Activated CD8-positive, alpha-beta memory T cell treated with anti-CD3 and anti-CD28 coated beads, Interleukin-2, amount 50 U/mL, for 4 hours (primary cell): ENCODE measurements at regions not wholly inside any gene's neighbourhood (a gene's known extent, or its start where the extent isn't known, plus 50 kb on each side); places are given as distances from the start of the nearest gene placed in this dataset.
"Not testable (repeated sequence)": the region's sequence is repeated elsewhere in the genome, so short reads cannot be mapped to it uniquely, and the experiment has no call there.

Experiments
- DNase-seq: peaks from one replicate; pipeline ENCODE4 v3.0.0-alpha.2; 2020

DNA sequence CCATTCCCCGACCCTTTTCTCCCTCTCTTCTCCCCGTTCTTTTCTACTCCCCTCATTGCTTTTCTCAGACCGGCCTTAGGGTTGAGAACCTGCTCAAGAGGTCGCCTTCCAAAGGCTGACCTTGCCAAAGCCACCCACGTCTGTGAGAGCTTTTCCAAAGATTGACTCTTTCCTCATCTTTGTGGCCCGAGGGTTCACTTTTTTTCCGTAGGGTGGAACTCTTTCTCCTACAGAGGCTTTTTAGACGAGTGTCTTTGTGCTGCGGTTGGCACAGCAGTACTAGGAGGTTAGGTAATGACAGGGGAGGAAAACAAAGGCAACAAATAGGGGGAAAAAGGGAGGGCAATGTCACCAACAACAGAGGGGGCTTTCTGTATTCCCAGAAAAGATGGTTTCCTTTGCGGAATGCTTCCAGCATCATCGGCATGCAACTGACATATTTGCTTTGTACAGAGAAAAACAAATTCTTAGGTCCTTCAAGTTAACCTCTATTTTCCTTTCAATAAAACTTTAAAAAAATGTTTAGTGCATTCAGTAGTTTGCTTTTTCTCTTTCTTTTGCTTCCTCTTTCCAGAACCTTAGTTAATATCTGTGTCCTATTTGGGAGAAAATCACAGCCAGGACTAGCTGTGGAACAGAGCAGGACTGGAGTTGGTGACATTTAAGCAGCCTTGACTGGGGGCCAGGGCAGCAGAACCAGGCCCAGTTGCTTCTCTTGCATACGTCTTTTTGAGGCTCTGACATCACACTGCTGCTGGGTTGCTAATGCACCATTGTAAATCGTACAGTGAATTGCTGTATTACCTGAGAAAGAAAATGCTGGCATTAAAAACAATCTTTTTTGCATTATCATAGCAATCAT, 188.1 kb upstream of the FANCL start:
- DNase-seq = no peak

DNA sequence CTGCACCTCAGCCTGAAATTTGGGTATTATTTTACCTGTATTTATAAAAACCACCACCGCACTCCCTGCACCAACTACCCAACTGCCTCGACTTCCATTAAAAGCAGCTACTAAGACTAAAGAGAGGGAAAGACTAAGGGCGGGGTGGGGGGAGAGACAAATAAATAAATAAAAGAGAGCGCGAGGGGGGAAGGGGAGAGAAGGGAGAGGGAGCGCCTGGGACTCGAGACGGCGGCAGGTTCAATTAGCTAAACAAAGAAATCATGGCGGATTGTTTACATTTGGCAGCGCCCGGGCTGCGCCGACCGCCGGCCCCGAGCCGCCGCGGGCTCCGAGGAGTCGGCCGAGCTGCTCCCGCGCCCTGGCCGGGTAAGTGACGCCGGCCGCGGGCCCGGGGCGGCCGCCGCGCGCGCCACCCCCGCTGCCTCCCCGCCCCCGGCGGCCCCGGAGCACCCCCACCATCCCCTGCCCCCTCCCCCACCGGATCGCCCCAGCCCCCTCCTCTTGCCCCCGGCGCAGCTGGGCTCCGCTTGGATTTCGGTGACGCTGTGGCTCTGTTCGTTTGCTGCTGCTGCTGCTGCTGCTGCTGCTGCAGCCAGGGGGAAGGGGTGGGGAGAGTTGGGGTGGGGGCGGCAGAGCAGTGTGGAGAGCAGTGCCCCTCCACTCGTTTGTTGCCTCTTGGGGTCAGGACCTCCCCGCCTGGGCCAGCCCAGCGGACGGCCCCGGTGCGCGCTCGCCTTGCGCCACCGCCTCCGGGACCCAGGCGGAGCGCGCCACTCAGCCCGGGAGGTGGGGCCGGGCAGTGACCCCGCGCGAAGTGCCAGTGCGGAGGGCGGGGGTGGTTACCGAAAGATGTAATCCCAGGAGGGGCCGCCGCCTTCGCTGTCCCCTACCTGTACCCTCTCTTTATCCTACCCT, 187.2 kb upstream of the FANCL start:
- no peak for DNase-seq

DNA sequence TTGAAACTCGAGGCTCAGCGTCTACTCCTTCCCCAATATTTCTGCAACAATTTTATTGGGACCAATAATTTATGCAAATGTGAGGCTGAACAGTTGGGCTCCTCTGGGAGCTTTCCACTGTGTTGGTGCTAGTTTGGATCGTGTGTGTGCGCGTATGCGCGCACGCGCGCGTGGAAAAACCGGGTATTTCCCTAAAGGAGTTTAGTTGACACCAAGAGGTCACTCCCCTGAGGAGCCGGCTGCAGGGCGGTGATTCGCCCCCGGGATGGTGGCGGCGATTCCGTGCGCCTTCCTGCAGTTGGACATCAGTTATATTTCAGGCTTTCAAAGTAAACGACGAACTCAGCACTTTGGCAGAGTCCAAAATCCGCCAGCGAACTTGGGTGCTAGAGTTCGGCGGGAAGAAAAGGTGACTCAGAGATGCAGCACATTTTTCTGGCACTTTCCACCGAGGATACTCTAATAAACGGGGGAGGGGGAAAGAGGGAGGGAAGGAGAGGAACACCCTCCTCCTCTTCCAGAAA, 186.5 kb upstream of the FANCL start:
- DNase-seq = no peak

DNA sequence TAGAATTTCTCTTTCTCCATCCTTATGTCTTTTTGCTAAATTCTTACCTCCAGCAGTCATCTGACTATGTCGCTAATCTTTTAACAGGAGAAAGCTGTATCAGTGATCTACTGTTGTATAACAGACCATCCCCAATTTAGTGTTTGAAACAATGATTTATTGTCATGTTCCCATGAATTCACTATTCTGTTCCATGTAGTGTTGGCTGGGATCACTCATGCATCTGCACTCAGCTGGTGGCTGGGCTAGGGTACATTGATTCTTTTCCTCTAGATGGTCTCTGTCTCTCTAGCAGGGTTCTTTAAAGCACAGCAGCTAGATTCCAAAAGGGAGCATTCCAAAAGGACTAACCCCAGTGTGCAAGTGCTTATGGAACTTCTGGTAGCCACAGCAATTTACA, 184.2 kb upstream of the FANCL start:
- no peak for DNase-seq

DNA sequence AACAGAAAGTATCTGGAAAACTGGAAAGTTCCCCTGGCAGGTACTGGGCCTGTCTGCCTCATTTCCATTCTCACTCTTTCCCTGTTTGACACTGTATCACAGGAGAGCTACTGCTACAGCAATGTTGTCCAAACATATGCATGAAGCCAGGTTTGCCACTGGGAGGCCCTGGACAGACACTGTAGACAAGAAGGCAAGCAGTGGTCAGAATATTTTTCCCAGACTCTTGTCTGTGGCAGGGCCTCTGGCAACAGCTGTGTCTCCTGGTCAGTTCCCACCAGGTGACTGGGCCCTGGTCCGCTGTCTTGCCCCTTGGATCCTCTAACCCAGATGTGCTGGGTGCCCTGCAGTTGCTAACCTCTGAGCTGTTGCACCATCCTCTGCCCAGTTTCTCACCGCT, 178.9 kb upstream of the FANCL start:
- no peak for DNase-seq

DNA sequence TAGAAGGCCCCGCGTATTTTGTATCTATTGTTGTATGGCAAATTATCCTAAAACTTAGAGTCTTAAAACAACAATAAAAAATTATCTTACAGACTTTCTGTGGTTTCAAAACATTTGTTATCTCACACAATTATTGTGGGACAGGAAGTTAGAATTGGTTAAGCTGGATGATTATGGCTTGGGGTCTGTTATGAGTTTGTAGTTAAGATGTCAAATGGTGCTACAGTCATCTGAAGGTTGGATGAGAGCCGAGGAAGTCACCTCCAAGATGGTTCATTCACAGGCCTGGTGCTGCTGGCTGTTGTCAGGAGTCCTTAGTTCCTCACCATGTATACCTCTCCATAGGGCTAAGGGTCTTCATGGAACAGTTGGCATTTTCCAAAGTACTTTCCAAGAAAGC, 175.6 kb upstream of the FANCL start:
- no peak for DNase-seq

DNA sequence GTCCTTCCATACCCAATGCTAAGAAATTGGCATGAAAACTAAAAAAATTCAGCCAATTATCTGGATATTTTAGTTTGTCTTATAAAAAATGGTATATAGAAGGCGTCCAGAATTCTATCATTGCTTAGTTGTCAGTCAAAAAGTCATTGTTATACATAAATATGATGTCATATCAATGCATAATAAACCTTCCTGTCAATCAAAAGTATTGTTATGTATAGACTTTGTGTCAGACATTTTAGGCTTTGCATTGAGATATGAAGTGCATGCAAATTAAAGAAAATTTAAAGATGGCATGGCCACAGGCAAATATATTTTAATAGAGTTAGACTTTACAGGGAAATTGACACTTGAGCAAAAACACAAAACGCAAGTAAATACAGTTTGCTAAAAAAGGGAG, 173.4 kb upstream of the FANCL start:
- no peak for DNase-seq

DNA sequence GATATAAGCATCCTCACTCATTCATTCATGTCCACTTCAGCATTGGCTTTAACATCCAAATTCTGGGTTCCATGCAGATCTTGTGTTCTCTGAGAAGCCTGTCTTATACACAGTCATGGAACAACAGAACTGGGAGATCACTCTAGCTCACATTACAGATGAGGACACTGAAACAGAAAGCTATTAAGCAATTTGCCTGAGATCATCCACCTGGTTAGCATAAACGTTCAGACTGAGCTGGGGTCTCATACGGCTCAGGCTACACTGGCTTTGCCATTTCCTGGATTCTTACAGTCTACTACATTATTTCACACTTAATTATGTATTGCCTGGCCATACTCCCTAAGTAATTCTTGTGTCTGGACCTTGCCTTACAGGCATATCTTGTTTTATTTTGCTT, 169.4 kb upstream of the FANCL start:
- no peak for DNase-seq

DNA sequence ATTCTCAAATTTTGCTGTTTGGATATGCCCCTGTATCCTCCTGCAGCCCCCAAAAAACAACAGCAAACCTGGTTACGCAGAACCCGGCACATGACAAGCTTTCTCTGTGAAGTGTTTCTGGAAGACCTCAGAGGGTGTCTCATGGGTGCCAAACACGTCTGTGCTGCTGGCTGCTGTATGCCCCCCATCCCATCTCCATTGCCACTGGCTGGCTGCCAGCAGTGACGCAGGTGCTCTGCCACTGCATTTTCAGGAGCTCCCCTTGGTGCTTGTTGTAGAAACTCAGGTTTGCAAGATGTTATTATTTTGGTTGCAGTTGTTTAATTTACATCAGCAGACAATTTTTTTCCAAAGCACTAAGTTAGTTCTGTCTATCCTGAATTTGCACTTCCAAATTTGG, 166.4 kb upstream of the FANCL start:
- DNase-seq = no peak

DNA sequence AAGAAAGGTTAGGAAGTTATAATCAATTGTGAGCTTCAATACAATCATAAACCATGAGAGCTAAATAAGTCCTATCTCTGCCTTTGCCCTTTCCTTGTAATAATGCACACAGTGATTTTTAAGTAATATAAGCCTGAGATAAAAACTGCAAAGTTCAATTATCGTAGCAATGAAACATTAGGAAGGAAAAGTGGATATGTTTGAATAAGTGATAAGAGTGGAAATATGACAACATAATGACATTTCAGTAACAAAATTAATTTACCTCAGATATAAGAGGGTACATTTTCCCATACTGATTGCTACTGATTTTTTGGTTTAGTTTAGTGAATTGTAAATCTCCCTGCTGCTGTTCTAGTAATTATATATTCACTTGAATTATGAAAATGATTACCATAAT, 164.2 kb upstream of the FANCL start:
- no peak for DNase-seq

DNA sequence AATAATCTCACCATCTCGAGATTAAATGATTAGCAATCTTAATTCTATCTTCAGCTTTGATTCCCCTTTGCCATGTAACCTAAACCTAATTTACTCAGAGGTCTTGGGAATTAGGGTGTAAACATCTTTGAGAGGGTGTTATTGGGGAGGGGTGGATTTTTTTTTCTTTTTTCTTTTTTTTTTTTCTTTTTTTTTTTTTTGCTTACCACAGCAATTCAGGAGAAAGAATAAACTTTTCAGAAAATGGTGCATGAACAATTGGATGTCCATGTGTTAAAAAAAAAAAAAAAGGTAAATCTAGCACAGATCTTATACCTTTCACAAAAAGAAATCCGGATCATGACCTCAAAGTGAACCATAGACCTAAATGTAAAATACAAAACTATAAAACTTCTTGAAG, 160.8 kb upstream of the FANCL start:
- DNase-seq = no peak

DNA sequence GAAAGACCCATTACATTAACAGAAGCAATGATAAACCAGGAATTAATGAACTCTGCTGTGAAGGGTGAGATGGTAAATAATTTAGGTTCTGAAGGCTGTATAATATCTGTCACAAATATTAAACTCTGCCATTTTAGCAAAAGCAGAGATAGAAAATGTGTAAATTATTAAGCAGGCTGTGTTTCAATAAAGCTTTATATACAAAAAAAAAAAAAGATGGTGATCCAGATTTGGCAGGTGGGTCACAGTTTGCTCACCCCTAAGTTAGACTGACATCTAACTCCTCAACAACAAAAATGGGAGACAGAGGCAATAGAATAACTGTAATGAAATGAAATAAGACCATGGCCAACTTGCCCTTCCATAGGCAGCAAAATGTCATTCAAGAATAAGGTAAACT, 157.3 kb upstream of the FANCL start:
- no peak for DNase-seq

DNA sequence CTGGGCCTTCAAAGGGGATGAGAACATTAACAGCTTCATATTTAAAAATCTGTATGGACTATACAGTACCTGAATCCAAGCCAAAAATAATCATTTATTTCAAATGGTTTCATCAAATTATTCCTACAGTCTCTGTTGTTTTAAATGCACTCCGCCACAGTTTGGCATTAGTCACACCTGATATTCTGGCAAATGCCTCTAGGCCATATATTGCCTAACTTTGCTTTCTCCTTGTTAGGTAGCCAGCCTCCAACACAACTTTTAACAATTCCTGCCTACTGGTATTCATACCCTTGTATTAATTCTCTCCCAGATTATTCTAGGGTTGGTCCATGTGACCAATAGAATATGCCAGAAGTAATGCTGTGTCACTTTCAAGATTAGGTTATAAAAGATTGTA, 146.6 kb upstream of the FANCL start:
- no peak for DNase-seq

DNA sequence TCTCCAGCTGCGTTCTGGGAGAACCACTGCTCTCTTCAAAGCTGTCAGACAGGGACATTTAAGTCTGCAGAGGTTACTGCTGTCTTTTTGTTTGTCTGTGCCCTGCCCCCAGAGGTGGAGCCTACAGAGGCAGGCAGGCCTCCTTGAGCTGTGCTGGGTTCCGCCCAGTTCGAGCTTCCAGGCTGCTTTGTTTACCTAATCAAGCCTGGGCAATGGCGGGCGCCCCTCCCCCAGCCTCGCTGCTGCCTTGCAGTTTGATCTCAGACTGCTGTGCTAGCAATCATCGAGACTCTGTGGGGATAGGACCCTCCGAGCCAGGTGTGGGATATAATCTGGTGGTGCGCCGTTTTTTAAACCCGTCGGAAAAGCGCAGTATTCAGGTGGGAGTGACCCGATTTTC, 145.8 kb upstream of the FANCL start:
- DNase-seq = not testable (repeated sequence)

DNA sequence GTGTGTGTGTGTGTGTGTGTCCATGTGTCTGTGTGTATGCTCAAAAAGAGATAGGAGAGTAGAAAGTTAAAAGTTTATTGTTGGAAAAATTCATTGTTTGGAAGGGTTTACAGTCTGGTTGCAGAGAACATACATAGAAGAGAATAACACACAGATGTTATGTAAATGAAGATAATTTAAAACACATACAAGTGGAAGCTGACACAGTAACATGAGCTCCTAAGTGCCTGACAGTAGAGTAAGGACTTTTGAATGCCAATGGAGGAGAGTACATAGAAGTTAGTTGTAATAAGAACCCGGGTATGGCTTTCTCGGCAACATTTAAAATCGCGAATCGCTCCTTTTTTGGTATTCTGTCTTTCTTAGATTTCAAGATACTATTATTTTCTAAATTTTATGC, 137.0 kb upstream of the FANCL start:
- no peak for DNase-seq

DNA sequence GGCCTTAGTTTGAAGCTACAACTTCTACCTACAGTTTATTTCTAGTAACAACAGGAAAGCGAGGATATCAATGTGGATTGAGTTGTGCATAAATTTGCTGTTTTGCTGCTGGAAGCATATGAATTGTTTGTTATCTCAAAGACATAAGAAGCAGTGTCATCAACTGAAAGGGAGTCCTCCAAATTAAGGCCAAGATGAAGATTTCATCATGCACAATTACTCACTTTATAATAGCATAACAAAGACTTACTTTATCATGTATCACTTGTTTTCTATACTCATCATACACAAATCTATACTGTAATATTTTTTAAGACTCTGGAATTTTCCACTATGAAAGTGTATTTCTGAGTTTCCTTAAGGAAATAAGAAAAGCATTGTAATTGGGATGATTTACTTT, 136.1 kb upstream of the FANCL start:
- no peak for DNase-seq

DNA sequence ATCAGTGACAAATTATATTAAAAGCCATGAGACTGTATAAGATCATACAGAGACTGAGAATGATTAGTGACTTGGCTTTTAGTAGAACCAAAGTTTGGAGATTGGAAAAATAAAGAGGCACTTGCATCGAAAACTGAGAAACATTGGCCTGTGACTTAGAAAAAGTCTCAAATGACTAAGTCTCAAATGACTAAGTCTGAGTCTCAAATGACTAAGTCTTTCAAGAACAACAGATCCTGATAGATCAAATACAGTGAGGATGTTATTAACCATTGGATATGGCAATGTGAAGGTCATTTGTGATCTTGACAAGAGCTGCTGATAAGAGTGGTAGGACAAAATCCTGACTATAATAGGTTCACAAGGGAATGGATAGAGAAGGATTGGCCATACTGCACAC, 135.5 kb upstream of the FANCL start:
- DNase-seq = no peak

DNA sequence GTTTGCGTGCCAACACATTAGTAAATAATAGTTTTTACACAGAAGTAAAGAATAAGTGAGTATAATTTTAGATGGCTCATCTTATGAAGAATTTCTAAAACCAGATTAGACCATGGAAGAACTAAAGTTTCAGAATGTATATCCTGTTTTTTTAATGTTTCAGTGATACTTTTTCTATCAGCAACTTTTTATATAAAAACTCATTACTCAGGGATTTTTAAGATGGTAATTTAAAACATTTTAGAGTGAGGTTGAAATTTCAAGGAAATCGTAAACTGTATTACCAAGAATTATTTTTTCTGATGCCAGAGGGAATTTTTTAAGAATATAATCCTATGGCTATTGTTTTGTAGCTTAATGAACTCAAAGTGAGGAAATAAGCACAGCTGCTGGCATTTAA, 128.5 kb upstream of the FANCL start:
- DNase-seq = no peak

DNA sequence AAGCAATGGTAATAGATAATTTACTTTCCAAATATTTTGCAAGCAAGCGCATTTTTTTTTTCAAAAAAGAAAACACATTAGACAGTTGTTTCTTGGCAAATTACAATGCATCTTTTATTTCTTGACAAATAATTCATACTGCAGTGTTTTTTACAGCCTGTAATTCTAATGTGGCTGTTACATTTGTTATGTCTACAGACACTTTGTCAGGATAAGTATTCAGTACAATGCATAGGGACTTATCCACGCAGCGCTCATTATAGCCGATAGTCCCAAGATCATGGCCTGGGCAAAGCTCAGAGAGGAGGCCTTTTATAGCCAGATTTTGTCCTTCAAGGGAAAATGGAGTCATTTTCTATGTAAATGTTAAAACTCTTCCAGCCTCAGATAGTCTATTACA, 123.0 kb upstream of the FANCL start:
- no peak for DNase-seq

DNA sequence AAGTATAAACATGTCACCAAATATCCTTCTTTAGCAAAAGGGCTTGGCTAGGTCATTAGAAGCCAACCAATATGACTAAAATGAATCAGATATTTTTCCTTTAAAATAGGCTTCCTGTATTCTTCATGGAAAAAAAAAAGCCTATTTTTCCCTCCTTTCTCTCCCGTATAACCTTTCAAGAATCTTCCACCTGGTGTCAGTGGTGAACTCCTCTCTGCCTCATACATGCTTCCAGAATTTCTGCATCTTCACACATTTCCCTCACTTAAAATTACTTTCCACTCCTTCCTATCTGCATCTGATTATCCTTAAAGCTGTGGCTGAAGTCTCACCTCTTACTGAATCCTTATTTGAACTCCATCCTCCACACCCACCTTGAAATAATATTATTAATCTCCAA, 116.9 kb upstream of the FANCL start:
- DNase-seq = no peak

DNA sequence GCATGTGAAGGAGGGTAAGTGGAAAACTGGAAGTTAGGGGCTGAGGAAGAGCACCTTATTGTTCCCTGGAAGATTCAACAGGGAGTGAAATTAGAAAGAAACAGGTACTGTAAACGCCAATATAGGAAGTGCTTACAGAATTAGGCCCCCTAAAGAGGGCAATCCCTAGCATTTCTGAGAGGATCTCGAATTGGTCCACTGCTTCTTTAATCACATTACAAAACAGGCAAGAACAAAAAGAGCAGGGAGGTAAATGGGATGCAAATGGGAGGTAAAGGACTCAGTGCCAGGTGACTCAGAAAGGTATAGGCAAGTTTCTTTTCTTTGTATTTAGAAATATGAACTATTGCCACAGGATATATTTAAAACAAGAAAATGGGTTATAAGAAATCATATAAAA, 116.4 kb upstream of the FANCL start:
- no peak for DNase-seq

DNA sequence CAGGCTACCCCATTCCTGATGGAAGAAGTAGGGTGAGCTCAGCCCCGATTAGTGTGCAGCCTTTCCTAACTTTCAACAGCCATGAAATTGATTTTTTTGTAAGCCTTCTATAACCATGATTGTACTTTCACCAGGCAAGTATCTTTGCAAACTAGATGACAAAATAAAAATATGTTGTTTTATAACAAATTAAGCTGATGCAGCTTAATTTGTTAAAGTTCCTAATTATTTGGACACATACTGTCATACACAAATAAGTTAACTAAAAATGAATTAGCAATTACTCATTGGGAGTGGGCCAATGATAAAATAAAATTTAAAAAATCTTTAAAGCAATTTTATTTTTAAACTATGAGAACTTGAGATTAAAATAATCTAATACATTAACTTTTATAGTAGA, 113.1 kb upstream of the FANCL start:
- DNase-seq = no peak

DNA sequence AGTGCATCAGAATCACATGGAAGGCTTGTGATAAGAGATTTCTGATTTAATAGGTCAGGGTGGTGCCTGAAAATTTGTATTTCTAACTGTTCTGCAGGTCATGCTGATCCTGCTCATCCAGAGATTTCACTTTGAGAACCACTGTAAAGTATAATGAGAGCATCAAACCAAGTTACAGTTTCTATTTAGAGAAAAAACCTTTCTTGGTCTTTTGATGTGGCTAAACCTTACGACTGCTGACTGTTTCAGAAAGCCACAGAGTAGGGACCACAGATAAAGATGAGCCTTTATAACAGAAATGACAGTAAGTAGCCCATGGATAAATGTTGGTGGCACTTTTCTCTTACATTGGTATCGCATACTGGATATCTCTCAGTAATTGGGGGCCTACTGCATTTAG, 109.4 kb upstream of the FANCL start:
- no peak for DNase-seq

DNA sequence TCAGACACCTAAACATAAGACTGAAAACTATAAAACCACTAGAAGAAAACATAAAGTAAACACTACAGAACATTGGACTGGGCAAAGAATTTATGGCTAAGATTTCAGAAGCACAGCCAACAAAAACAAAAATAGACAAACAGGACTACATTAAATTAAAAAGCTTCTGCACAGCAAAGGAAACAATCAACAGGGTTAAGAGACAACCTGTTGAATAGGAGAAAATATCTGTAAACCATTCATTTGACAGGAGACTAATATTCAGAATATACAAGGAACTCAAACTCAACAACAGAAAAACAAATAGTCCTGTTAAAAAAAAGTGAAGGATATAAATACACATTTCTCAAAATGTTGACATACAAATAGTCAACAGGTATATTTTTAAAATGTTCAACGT, 106.7 kb upstream of the FANCL start:
- no peak for DNase-seq
